ENCODE measurements at regions not wholly inside any gene's neighbourhood (a gene's known extent, or its start where the extent isn't known, plus 50 kb on each side); places are given as distances from the start of the nearest gene placed in this dataset.
"Not testable (repeated sequence)": the region's sequence is repeated elsewhere in the genome, so short reads cannot be mapped to it uniquely, and the experiment has no call there.

GRCh38 chrX:47715078-47715477 is 56.1 kb upstream of the UXT start:
- TF ChIP-seq CTCF, EZH2phosphoT487 (IDR thresholded peaks at IDR 0.05; ENCODE audit: low read length): not testable (repeated sequence)

Data from MM.1S (cell line).